ENCODE measurements at regions not wholly inside any gene's neighbourhood (a gene's known extent, or its start where the extent isn't known, plus 50 kb on each side); places are given as distances from the start of the nearest gene placed in this dataset.

- H3K9me3 ChIP-seq (ENCODE audit: severe bottlenecking) = no peaks in the 10 kb centered on the region
- no peak overlapping the region for H3K4me3 ChIP-seq (ENCODE audit: low read depth, low read length)
- no peak overlapping the region for H3K27ac ChIP-seq
- no peaks in the 10 kb centered on the region for H3K36me3 ChIP-seq
- no peak for TF ChIP-seq CTCF (IDR thresholded peaks at IDR 0.05; ENCODE audit: low read depth, low read length)
- no peak for DNase-seq
- H3K27me3 ChIP-seq (ENCODE audit: insufficient read depth, low read depth, severe bottlenecking) = no peaks in the 10 kb centered on the region
Measured at GRCh38 chr1:218698141-218698540, 353.0 kb downstream of the TGFB2 start.

- TF ChIP-seq CTCF (IDR thresholded peaks at IDR 0.05; ENCODE audit: low read depth, low read length) = no peak
- H3K9me3 ChIP-seq (ENCODE audit: severe bottlenecking) = no peaks in the 10 kb centered on the region
- no peaks in the 10 kb centered on the region for H3K27me3 ChIP-seq (ENCODE audit: insufficient read depth, low read depth, severe bottlenecking)
- no peaks in the 10 kb centered on the region for H3K36me3 ChIP-seq
- no peak for DNase-seq
- H3K4me3 ChIP-seq (ENCODE audit: low read depth, low read length) = no peak overlapping the region
- H3K27ac ChIP-seq = no peak overlapping the region
Measured at GRCh38 chr1:218699421-218699820, 354.3 kb downstream of the TGFB2 start.

GRCh38 chr1:218699865-218700264 is 354.7 kb downstream of the TGFB2 start:
- Histone ChIP-seq H3K4me3 (ENCODE audit: low read depth, low read length) (no peak overlapping the region), H3K9me3 (ENCODE audit: severe bottlenecking) (no peaks in the 10 kb centered on the region), H3K27me3 (ENCODE audit: insufficient read depth, low read depth, severe bottlenecking) (no peaks in the 10 kb centered on the region), H3K27ac (no peak overlapping the region), H3K36me3 (no peaks in the 10 kb centered on the region)
- TF ChIP-seq CTCF (IDR thresholded peaks at IDR 0.05; ENCODE audit: low read depth, low read length) = no peak
- DNase-seq = no peak

- H3K9me3 ChIP-seq (ENCODE audit: severe bottlenecking) = no peaks in the 10 kb centered on the region
- H3K27ac ChIP-seq = no peak overlapping the region
- DNase-seq = no peak
- TF ChIP-seq CTCF (IDR thresholded peaks at IDR 0.05; ENCODE audit: low read depth, low read length) = no peak
- no peaks in the 10 kb centered on the region for H3K27me3 ChIP-seq (ENCODE audit: insufficient read depth, low read depth, severe bottlenecking)
- no peaks in the 10 kb centered on the region for H3K36me3 ChIP-seq
- no peak overlapping the region for H3K4me3 ChIP-seq (ENCODE audit: low read depth, low read length)
Measured at GRCh38 chr1:218700666-218701065, 355.5 kb downstream of the TGFB2 start.

GRCh38 chr1:218701131-218701530 is 356.0 kb downstream of the TGFB2 start:
- Histone ChIP-seq H3K9me3 (ENCODE audit: severe bottlenecking) (no peaks in the 10 kb centered on the region), H3K4me3 (ENCODE audit: low read depth, low read length) (no peak overlapping the region), H3K36me3 (no peaks in the 10 kb centered on the region), H3K27ac (no peak overlapping the region), H3K27me3 (ENCODE audit: insufficient read depth, low read depth, severe bottlenecking) (no peaks in the 10 kb centered on the region)
- no peak for TF ChIP-seq CTCF (IDR thresholded peaks at IDR 0.05; ENCODE audit: low read depth, low read length)
- no peak for DNase-seq

- no peaks in the 10 kb centered on the region for H3K9me3 ChIP-seq (ENCODE audit: severe bottlenecking)
- no peaks in the 10 kb centered on the region for H3K27me3 ChIP-seq (ENCODE audit: insufficient read depth, low read depth, severe bottlenecking)
- no peak for TF ChIP-seq CTCF (IDR thresholded peaks at IDR 0.05; ENCODE audit: low read depth, low read length)
- H3K27ac ChIP-seq = no peak overlapping the region
- no peak for DNase-seq
- no peaks in the 10 kb centered on the region for H3K36me3 ChIP-seq
- no peak overlapping the region for H3K4me3 ChIP-seq (ENCODE audit: low read depth, low read length)
Measured at GRCh38 chr1:218702775-218703174, 357.6 kb downstream of the TGFB2 start.
